GM23338 (cell line): ENCODE measurements at regions not wholly inside any gene's neighbourhood (a gene's known extent, or its start where the extent isn't known, plus 50 kb on each side); places are given as distances from the start of the nearest gene placed in this dataset.

Experiments used
- ATAC-seq: fragments of 200-7000 bp; cut with Tn5 transposase; 3 replicates; pipeline ENCODE4 v1.9.1; 2020
- DNase-seq: peaks from one replicate; pipeline ENCODE4 v3.0.0-alpha.2; 2015; ENCODE audit warnings: low spot score
- H2AFZ ChIP-seq: fragments of 200-600 bp; sonication (generic); 2 replicates; pipeline ENCODE4 v1.8.0; 2016; ENCODE audit warnings: antibody characterized with exemption, mild to moderate bottlenecking, moderate library complexity
- H3F3A ChIP-seq: fragments of 200-600 bp; sonication (generic); replicated peaks from 2 replicates; pipeline ENCODE4 v1.8.0; 2017; ENCODE audit warnings: antibody characterized with exemption, mixed run types, low read depth
- H3K27ac ChIP-seq: fragments of 200-600 bp; sonication (generic); 2 replicates; pipeline ENCODE4 v1.6.1; 2016; ENCODE audit warnings: low read depth
- H3K27me3 ChIP-seq: fragments of 200-600 bp; sonication (generic); 2 replicates; pipeline ENCODE4 v1.8.0; 2016; ENCODE audit warnings: mild to moderate bottlenecking, mixed run types, moderate library complexity; ENCODE audit not compliant: insufficient read depth
- H3K36me3 ChIP-seq: fragments of 200-600 bp; sonication (generic); 2 replicates; pipeline ENCODE4 v1.8.0; 2016; ENCODE audit warnings: mild to moderate bottlenecking; ENCODE audit not compliant: insufficient read depth
- H3K4me1 ChIP-seq: fragments of 200-600 bp; sonication (generic); 2 replicates; pipeline ENCODE4 v1.8.0; 2016; ENCODE audit warnings: mild to moderate bottlenecking, moderate library complexity; ENCODE audit not compliant: insufficient read depth
- H3K4me2 ChIP-seq: fragments of 200-600 bp; sonication (generic); 2 replicates; pipeline ENCODE4 v1.7.1; 2017; ENCODE audit warnings: mixed run types
- H3K4me3 ChIP-seq: fragments of 200-600 bp; sonication (generic); 2 replicates; pipeline ENCODE4 v1.6.1; 2016; ENCODE audit warnings: mixed run types
- H3K79me2 ChIP-seq: fragments of 200-600 bp; sonication (generic); replicated peaks from 2 replicates; pipeline ENCODE4 v1.8.0; 2017; ENCODE audit warnings: mild to moderate bottlenecking; ENCODE audit not compliant: insufficient read depth
- H3K9me2 ChIP-seq: fragments of 200-600 bp; sonication (generic); 2 replicates; pipeline ENCODE4 v1.8.0; 2017; ENCODE audit not compliant: insufficient read depth
- H4K20me1 ChIP-seq: fragments of 200-600 bp; sonication (generic); replicated peaks from 2 replicates; pipeline ENCODE4 v1.8.0; 2017; ENCODE audit warnings: mild to moderate bottlenecking; ENCODE audit not compliant: insufficient read depth
- H3K27ac Mint-ChIP-seq: 2 replicates; pipeline ENCODE4 v1.8.0; 2020; ENCODE audit warnings: inconsistent platforms, mild to moderate bottlenecking, moderate library complexity, mixed read lengths
- H3K27me3 Mint-ChIP-seq: 3 replicates; pipeline ENCODE4 v1.8.0; 2022; ENCODE audit warnings: low read depth, mild to moderate bottlenecking, moderate library complexity, mixed read lengths, inconsistent platforms; ENCODE audit not compliant: insufficient read depth, poor library complexity
- H3K36me3 Mint-ChIP-seq: 3 replicates; pipeline ENCODE4 v1.8.0; 2021; ENCODE audit warnings: low read depth, mild to moderate bottlenecking, inconsistent platforms, moderate library complexity, mixed read lengths
- H3K4me1 Mint-ChIP-seq: 3 replicates; pipeline ENCODE4 v1.8.0; 2020; ENCODE audit warnings: mild to moderate bottlenecking, inconsistent platforms, mixed read lengths
- H3K4me3 Mint-ChIP-seq: 3 replicates; pipeline ENCODE4 v1.8.0; 2021; ENCODE audit warnings: moderate library complexity, mild to moderate bottlenecking, inconsistent platforms, mixed read lengths
- H3K9me3 Mint-ChIP-seq: 3 replicates; pipeline ENCODE4 v1.8.0; 2020; ENCODE audit warnings: moderate library complexity, mild to moderate bottlenecking, inconsistent platforms, mixed read lengths
- ETS1 ChIP-seq: IDR thresholded peaks from 2 replicates; pipeline ENCODE4 v1.6.1; 2016; ENCODE audit warnings: antibody characterized with exemption
- EZH2 ChIP-seq: fragments of 200-600 bp; sonication (generic); IDR thresholded peaks from one replicate; pipeline ENCODE4 v1.8.0; 2017; ENCODE audit warnings: antibody characterized with exemption, mild to moderate bottlenecking, low read depth; ENCODE audit not compliant: unreplicated experiment
- EZH2phosphoT487 ChIP-seq: fragments of 200-600 bp; sonication (generic); IDR thresholded peaks from one replicate; pipeline ENCODE4 v1.8.1; 2018; ENCODE audit warnings: antibody characterized with exemption; ENCODE audit not compliant: unreplicated experiment
- POLR2AphosphoS5 ChIP-seq: IDR thresholded peaks from 2 replicates; pipeline ENCODE4 v1.6.1; 2016; ENCODE audit warnings: antibody characterized with exemption, low read depth
- ZNF331 ChIP-seq: fragments of 250-450 bp; sonication (Bioruptor Pico); IDR thresholded peaks from 2 replicates; pipeline ENCODE4 v1.5.0; 2020; ENCODE audit warnings: low read depth, mild to moderate bottlenecking, moderate library complexity
- ZNF462 ChIP-seq: fragments of 250-450 bp; sonication (Bioruptor Pico); IDR thresholded peaks from 2 replicates; pipeline ENCODE4 v1.5.0; 2020; ENCODE audit warnings: mild to moderate bottlenecking, moderate library complexity

DNA sequence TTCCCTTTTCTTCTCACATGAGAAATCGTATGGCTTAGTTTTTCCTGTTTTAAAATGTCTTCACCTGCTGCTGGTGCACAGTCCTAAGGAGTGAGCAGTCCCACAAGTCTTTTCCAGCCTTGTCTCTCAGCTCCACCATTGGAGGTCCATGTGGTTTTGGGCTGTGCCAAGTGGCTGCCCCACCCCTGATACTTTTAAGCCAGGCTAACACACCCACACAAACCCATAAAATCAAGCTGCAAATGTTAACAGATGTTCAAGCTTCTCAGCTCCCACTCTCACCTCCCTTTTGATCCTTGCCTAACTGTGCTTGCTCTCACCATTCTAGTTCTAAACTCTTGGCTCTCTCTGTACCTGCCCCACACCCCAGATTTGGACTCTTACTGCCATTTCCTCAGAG lies 74.5 kb upstream of the COL24A1 start:
- DNase-seq = no peak
- H3K79me2 ChIP-seq = no peaks in the 10 kb centered on the region
- H3K9me3 Mint-ChIP-seq = peaks cover 4% of the 10 kb centered on the region; the same call in 1 of the 3 replicates
- no peak overlapping the region for H3K4me2 ChIP-seq
- peaks cover 6% of the 10 kb centered on the region for H3K4me1 Mint-ChIP-seq
- TF ChIP-seq EZH2 (no peak), ZNF462 (CRISPR knock-in tag) (no peak), EZH2phosphoT487 (no peak), POLR2AphosphoS5 (no peak), ETS1 (no peak), ZNF331 (no peak)
- no peaks in the 10 kb centered on the region for H3K36me3 ChIP-seq
- no peaks in the 10 kb centered on the region for H3K27me3 ChIP-seq
- H3K27ac Mint-ChIP-seq = no peak overlapping the region
- peaks cover 7% of the 10 kb centered on the region; the same call in 1 of the 2 replicates for H3K4me1 ChIP-seq
- H3F3A ChIP-seq = no peaks in the 10 kb centered on the region
- no peaks in the 10 kb centered on the region for H4K20me1 ChIP-seq
- no peak overlapping the region for H3K27ac ChIP-seq
- H3K27me3 Mint-ChIP-seq = no peaks in the 10 kb centered on the region
- H3K9me2 ChIP-seq = no peaks in the 10 kb centered on the region
- ATAC-seq = no peak
- no peak overlapping the region for H3K4me3 ChIP-seq
- no peak overlapping the region for H3K4me3 Mint-ChIP-seq
- H2AFZ ChIP-seq = no peak overlapping the region
- H3K36me3 Mint-ChIP-seq = no peaks in the 10 kb centered on the region
